ENCODE measurements at regions not wholly inside any gene's neighbourhood (a gene's known extent, or its start where the extent isn't known, plus 50 kb on each side); places are given as distances from the start of the nearest gene placed in this dataset.

- no peak overlapping the region for H3K56ac ChIP-seq (ENCODE audit: extremely low read depth, insufficient read depth, low read length)
- no peak overlapping the region for H3K4me2 ChIP-seq (ENCODE audit: low read depth, low read length)
- ATAC-seq (ENCODE audit: low read depth) (no peak), DNase-seq (no peak)
- TF ChIP-seq CEBPB (IDR thresholded peaks at IDR 0.05; ENCODE audit: low read depth, low read length) (no peak), BHLHE40 (IDR thresholded peaks at IDR 0.05; ENCODE audit: low read depth, low read length) (no peak), RAD21 (IDR thresholded peaks at IDR 0.05; ENCODE audit: low read length) (no peak), USF2 (IDR thresholded peaks at IDR 0.05; ENCODE audit: low read depth, low read length) (no peak), POLR2A (IDR thresholded peaks at IDR 0.05; ENCODE audit: low read depth, low read length) (no peak), MAZ (IDR thresholded peaks at IDR 0.05; ENCODE audit: borderline replicate concordance, low read depth, low read length) (no peak), RFX5 (IDR thresholded peaks at IDR 0.05; ENCODE audit: low read depth, low read length) (no peak), SMC3 (IDR thresholded peaks at IDR 0.05; ENCODE audit: low read depth, low read length) (no peak), MXI1 (IDR thresholded peaks at IDR 0.05; ENCODE audit: borderline replicate concordance, low read depth, low read length) (no peak), CHD1 (IDR thresholded peaks at IDR 0.05; ENCODE audit: low read depth, low read length) (no peak), CTCF (conservative IDR thresholded peaks at IDR 0.05; ENCODE audit: low read depth, low read length) (no peak), FOS (IDR thresholded peaks at IDR 0.05; ENCODE audit: low read depth, low read length) (no peak)
- H2BK20ac ChIP-seq (ENCODE audit: low read depth, low read length) = no peak overlapping the region
- in situ Hi-C loops (cut with MboI; ENCODE audit: low sequenced_read_pairs) = no loop called here
- H4K5ac ChIP-seq (ENCODE audit: low read depth, low read length) = no peak overlapping the region
- CTCF ChIA-PET = no interaction called here
- H2BK120ac ChIP-seq (ENCODE audit: low read depth, low read length) = no peak overlapping the region
- no peak overlapping the region for H3K14ac ChIP-seq (replicated peaks; ENCODE audit: low read depth, low read length)
- no peak overlapping the region for H3K18ac ChIP-seq (ENCODE audit: low read depth, low read length)
- intact Hi-C loops (cut with micrococcal nuclease) = no loop called here
- H2BK5ac ChIP-seq (ENCODE audit: low read depth, low read length, poor library complexity, severe bottlenecking) = no peak overlapping the region
- no peaks in the 10 kb centered on the region for H3K79me1 ChIP-seq (ENCODE audit: low read depth in 1 of 2, low read length in 2 of 2)
- H3K27me3 ChIP-seq (ENCODE audit: control insufficient read depth, insufficient read depth, low read length) = no peaks in the 10 kb centered on the region
- no peak overlapping the region for H2AFZ ChIP-seq (replicated peaks; ENCODE audit: low read length, poor library complexity)
- H4K91ac ChIP-seq (ENCODE audit: insufficient read depth, low read depth, low read length) = no peak overlapping the region
- H3K9ac ChIP-seq (ENCODE audit: low read depth, low read length) = no peak overlapping the region
- H2AK5ac ChIP-seq (ENCODE audit: low read depth, low read length) = no peak overlapping the region
- no peaks in the 10 kb centered on the region for H4K20me1 ChIP-seq (ENCODE audit: insufficient read depth, low read length)
- H3K4ac ChIP-seq (ENCODE audit: low read depth, low read length) = no peak overlapping the region
- no peaks in the 10 kb centered on the region for H3K36me3 ChIP-seq (ENCODE audit: control insufficient read depth, insufficient read depth, low read length)
- no peak overlapping the region for H4K8ac ChIP-seq (ENCODE audit: low read depth in 2 of 2, low read length in 2 of 2)
- no peak overlapping the region for H3K23ac ChIP-seq (ENCODE audit: low read depth, low read length)
- no peak overlapping the region for H3K27ac ChIP-seq (ENCODE audit: insufficient read depth, low read length)
- dilution Hi-C loops (cut with HindIII; ENCODE audit: low sequenced_read_pairs, unreplicated experiment) = no loop called here
- POLR2A ChIA-PET (ENCODE audit: unreplicated experiment) = no interaction called here
- no peaks in the 10 kb centered on the region for H3K4me1 ChIP-seq (ENCODE audit: control insufficient read depth, insufficient read depth, low read length)
- WGBS, 2 experiments (ENCODE audit: extremely low coverage in 2 of 2, insufficient read length in 1 of 2) = no CpG with 5 or more reads among the region's 2 CpGs
- BruUV-seq (replicated peaks) = no TSS peak
- no peaks in the 10 kb centered on the region for H3K9me1 ChIP-seq (ENCODE audit: insufficient read depth, low read length)
- no peak overlapping the region for H2AK9ac ChIP-seq (replicated peaks; ENCODE audit: low read depth, low read length, poor library complexity)
- no peak overlapping the region for H2BK15ac ChIP-seq (ENCODE audit: low read depth, low read length)
- H3K4me3 ChIP-seq (ENCODE audit: insufficient read depth, low read depth, low read length) = no peak overlapping the region
- H3K9me3 ChIP-seq (ENCODE audit: control insufficient read depth, insufficient read depth, low read length) = peaks cover 8% of the 10 kb centered on the region
Observed at GRCh38 chr7:52501696-52502095, 533.7 kb upstream of the POM121L12 start.
